Nephron progenitor cell (in vitro differentiated cells): ENCODE measurements at regions not wholly inside any gene's neighbourhood (a gene's known extent, or its start where the extent isn't known, plus 50 kb on each side); places are given as distances from the start of the nearest gene placed in this dataset.

Experiments
- DNase-seq: peaks from one replicate; pipeline ENCODE4 v3.0.0; 2021
- H3K27ac Mint-ChIP-seq: 2 replicates; pipeline ENCODE4 v1.8.0; 2021; ENCODE audit warnings: mild to moderate bottlenecking, moderate library complexity, mixed read lengths
- H3K27me3 Mint-ChIP-seq: 2 replicates; pipeline ENCODE4 v1.8.0; 2021; ENCODE audit warnings: mild to moderate bottlenecking, low read depth, mixed read lengths; ENCODE audit not compliant: poor library complexity
- H3K36me3 Mint-ChIP-seq: 2 replicates; pipeline ENCODE4 v1.8.0; 2021; ENCODE audit warnings: low read depth, mixed read lengths
- H3K4me1 Mint-ChIP-seq: 2 replicates; pipeline ENCODE4 v1.8.0; 2021; ENCODE audit warnings: mixed read lengths
- H3K4me3 Mint-ChIP-seq: 2 replicates; pipeline ENCODE4 v1.8.0; 2021; ENCODE audit warnings: mild to moderate bottlenecking, moderate library complexity, mixed read lengths
- H3K9me3 Mint-ChIP-seq: 2 replicates; pipeline ENCODE4 v1.8.0; 2021; ENCODE audit warnings: mild to moderate bottlenecking, moderate library complexity, mixed read lengths
- TF ChIP-seq, protein P1 (sequence below): fragments of 200-600 bp; sonication (generic); IDR thresholded peaks from 2 replicates; pipeline ENCODE4 v1.5.0; 2021; ENCODE audit warnings: antibody characterized with exemption

DNA sequence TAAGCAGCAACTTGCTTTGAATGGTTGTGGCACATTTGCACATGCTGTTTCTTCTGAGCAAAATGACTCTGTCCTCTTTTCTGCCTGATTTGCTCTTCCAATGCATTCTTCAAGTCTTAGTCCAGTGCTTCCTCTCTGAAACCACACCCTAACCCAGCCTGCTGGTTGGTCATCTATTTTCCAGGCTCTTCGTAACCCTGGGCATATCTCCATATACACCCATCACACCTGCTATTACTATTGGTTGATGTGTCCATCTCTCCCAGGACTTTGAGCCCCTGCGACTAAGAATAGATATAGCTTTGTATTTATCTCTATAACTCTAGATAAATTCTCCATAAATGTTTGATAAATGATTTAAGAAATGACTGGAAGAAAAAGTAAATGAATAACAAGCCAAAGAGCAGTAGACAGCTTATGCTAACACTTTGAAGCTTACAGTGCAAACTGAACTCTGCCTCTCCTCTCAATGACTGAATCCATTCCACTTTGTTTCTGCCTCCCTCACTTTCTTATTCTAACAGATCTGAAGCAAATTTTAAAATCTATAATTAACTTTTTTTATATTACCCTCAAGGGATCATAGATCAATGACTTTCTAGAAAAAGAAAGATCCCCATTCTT lies 59.7 kb upstream of the NT5E start:
- H3K9me3 Mint-ChIP-seq = no peaks in the 10 kb centered on the region
- no peak overlapping the region for H3K4me3 Mint-ChIP-seq
- no peak for DNase-seq
- TF ChIP-seq, protein P1, sequence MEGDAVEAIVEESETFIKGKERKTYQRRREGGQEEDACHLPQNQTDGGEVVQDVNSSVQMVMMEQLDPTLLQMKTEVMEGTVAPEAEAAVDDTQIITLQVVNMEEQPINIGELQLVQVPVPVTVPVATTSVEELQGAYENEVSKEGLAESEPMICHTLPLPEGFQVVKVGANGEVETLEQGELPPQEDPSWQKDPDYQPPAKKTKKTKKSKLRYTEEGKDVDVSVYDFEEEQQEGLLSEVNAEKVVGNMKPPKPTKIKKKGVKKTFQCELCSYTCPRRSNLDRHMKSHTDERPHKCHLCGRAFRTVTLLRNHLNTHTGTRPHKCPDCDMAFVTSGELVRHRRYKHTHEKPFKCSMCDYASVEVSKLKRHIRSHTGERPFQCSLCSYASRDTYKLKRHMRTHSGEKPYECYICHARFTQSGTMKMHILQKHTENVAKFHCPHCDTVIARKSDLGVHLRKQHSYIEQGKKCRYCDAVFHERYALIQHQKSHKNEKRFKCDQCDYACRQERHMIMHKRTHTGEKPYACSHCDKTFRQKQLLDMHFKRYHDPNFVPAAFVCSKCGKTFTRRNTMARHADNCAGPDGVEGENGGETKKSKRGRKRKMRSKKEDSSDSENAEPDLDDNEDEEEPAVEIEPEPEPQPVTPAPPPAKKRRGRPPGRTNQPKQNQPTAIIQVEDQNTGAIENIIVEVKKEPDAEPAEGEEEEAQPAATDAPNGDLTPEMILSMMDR = no peak
- H3K27me3 Mint-ChIP-seq = peaks cover 15% of the 10 kb centered on the region
- H3K4me1 Mint-ChIP-seq = no peaks in the 10 kb centered on the region
- H3K27ac Mint-ChIP-seq = peak overlapping the region; percentile 10
- no peaks in the 10 kb centered on the region for H3K36me3 Mint-ChIP-seq

DNA sequence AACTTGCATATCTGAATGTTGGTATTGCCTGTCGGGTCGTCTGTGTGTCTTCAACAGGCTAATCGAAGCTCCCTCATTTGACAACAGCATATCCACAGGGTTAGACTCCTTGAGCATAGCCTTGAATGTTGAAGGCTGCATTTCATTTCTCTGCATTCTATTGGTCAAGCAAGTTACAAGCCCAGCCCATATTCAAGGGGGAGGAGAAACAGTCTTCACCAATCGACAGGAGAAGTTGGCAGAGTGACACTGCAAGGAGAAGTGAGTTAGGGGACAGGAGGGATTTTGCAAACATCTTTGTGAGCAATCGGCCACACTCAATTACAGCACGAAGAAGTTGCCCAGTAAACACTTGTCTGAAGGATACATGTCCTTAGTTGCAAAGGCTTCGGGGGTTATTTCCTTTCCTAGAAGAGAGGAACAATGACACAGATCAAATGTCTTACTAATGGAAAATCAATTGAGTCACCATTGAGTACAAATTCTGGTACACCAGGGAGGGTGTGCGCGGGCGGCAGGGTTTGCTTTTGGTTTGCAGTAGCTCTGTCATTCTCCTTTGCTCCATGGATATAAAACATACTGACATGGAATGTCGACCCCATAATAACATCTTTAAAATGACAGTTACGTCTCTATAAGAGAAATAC lies 60.6 kb upstream of the NT5E start:
- no peak for DNase-seq
- Mint-ChIP-seq H3K4me1 (no peaks in the 10 kb centered on the region), H3K36me3 (no peaks in the 10 kb centered on the region), H3K4me3 (no peak overlapping the region), H3K9me3 (no peaks in the 10 kb centered on the region), H3K27me3 (peaks cover 15% of the 10 kb centered on the region), H3K27ac (no peak overlapping the region)
- TF ChIP-seq, protein P1 = no peak

DNA sequence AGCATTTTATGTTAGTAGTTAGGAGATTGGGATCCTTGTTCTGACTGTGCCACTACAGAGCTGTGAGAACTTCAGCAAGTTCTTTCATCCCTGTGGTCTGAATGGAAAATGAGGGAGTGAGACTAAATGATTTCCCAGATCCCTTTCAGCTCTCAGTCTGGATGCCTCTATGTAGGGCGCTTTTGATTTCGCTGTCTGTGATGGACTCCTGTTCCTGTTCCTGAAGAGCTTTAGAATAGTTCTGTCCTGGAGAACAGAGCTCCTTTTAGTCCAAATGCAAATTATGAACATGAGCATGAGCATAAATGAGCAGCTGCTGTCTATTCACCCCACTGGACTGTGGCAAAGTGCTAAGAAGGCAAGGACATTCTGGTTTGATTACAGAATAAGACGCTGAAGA lies 61.4 kb upstream of the NT5E start:
- Mint-ChIP-seq H3K27ac (no peak overlapping the region), H3K4me1 (no peaks in the 10 kb centered on the region), H3K36me3 (no peaks in the 10 kb centered on the region), H3K4me3 (no peak overlapping the region), H3K27me3 (peaks cover 15% of the 10 kb centered on the region), H3K9me3 (no peaks in the 10 kb centered on the region)
- TF ChIP-seq, protein P1 = no peak
- DNase-seq = no peak

DNA sequence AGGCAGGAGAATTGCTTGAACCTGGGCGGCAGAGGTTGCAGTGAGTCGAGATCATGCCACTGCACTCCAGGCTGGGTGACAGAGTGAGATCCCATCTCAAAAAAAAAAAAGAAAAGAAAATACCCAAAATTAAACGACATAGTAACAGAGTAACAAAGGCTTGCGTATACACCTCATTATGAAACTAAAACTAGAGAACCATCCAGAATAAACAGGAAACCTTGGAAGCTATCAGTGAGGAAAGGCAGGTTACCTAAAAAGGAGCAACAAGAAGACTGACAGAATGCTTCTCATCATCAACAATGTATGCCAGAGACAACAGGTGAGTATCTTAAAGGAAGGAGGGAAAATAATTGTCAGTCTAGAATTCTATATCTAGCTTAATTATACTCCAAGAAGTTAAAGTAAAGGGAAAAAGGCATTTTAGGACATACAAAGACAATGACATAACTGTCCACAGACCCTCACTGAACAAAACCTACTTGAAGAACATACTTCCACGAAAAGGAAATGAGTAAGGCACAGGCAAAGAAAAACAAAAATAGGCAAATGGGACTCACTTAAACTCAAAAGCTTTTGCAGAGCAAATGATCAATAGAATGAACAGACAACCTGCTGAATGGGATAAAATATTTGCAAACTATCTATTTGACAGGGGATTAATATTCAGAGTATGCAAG lies 64.1 kb upstream of the NT5E start:
- DNase-seq = no peak
- Mint-ChIP-seq H3K36me3 (no peaks in the 10 kb centered on the region), H3K9me3 (peaks cover 4% of the 10 kb centered on the region), H3K27ac (no peak overlapping the region), H3K4me1 (no peaks in the 10 kb centered on the region), H3K4me3 (no peak overlapping the region), H3K27me3 (peaks cover 8% of the 10 kb centered on the region)
- TF ChIP-seq, protein P1 = no peak

DNA sequence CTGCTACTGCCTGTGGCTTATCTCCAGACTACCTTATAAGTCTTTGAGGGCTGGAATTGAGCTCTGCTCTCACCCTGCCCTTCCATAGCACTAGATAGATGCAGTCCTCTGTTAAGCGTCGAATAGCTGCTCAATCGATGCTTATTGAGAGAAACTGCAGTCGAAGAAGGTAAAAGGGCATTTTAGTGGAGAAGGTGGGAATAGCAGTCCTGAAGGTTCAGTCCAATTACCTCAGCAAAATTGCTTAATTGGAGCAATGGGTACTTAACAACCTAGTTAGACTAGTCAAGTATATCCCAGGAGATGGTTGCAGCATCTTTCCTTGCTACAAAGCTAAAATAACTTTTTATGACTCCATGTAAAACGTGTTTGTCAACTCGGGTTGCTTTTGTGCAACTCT lies 66.8 kb upstream of the NT5E start:
- DNase-seq = no peak
- Mint-ChIP-seq H3K9me3 (peaks cover 22% of the 10 kb centered on the region), H3K4me3 (no peak overlapping the region), H3K36me3 (no peaks in the 10 kb centered on the region), H3K4me1 (no peaks in the 10 kb centered on the region), H3K27ac (no peak overlapping the region), H3K27me3 (peaks cover 2% of the 10 kb centered on the region)
- TF ChIP-seq, protein P1 = no peak
